ENCODE measurements at regions not wholly inside any gene's neighbourhood (a gene's known extent, or its start where the extent isn't known, plus 50 kb on each side); places are given as distances from the start of the nearest gene placed in this dataset.
"Not testable (repeated sequence)": the region's sequence is repeated elsewhere in the genome, so short reads cannot be mapped to it uniquely, and the experiment has no call there.

- not testable (repeated sequence) for TF ChIP-seq CTCF (IDR thresholded peaks at IDR 0.05); ZFX (IDR thresholded peaks at IDR 0.05; ENCODE audit: borderline replicate concordance)
Observed at GRCh38 chr2:131671841-131672470, 144.3 kb downstream of the CCDC74A start.
